ENCODE measurements at regions not wholly inside any gene's neighbourhood (a gene's known extent, or its start where the extent isn't known, plus 50 kb on each side); places are given as distances from the start of the nearest gene placed in this dataset.
"Not testable (repeated sequence)": the region's sequence is repeated elsewhere in the genome, so short reads cannot be mapped to it uniquely, and the experiment has no call there.

GRCh38 chr2:240191001-240191400 is 50.5 kb upstream of the OTOS start:
- no peak overlapping the region for H3K4me3 ChIP-seq (ENCODE audit: low read depth, low read length)
- DNase-seq (ENCODE audit: low read depth, low spot score), result no peak
- no peak for TF ChIP-seq CTCF (IDR thresholded peaks at IDR 0.05; ENCODE audit: low read depth, low read length)
- in situ Hi-C loops (cut with HindIII; ENCODE audit: low sequenced_read_pairs), result no loop called here

- no peak for TF ChIP-seq CTCF (IDR thresholded peaks at IDR 0.05; ENCODE audit: low read depth, low read length)
- in situ Hi-C loops (cut with HindIII; ENCODE audit: low sequenced_read_pairs), result no loop called here
- no peak overlapping the region for H3K4me3 ChIP-seq (ENCODE audit: low read depth, low read length)
- DNase-seq (ENCODE audit: low read depth, low spot score), result no peak
Observed at GRCh38 chr2:240192661-240193060, 52.2 kb upstream of the OTOS start.

GRCh38 chr2:240194341-240194762 is 53.9 kb upstream of the OTOS start:
- in situ Hi-C loops (cut with HindIII; ENCODE audit: low sequenced_read_pairs); DNase-seq (ENCODE audit: low read depth, low spot score); H3K4me3 ChIP-seq (ENCODE audit: low read depth, low read length): not testable (repeated sequence)

GRCh38 chr2:240195316-240195861 is 54.9 kb upstream of the OTOS start:
- TF ChIP-seq CTCF (IDR thresholded peaks at IDR 0.05; ENCODE audit: low read depth, low read length), result no peak
- no peak for DNase-seq (ENCODE audit: low read depth, low spot score)
- in situ Hi-C loops (cut with HindIII; ENCODE audit: low sequenced_read_pairs), result no loop called here
- H3K4me3 ChIP-seq (ENCODE audit: low read depth, low read length), result no peak overlapping the region

GRCh38 chr2:240196716-240197461 is 56.4 kb upstream of the OTOS start:
- in situ Hi-C loops (cut with HindIII; ENCODE audit: low sequenced_read_pairs), result no loop called here
- DNase-seq (ENCODE audit: low read depth, low spot score), result no peak
- no peak overlapping the region for H3K4me3 ChIP-seq (ENCODE audit: low read depth, low read length)
- no peak for TF ChIP-seq CTCF (IDR thresholded peaks at IDR 0.05; ENCODE audit: low read depth, low read length)

GRCh38 chr2:240197462-240198139 is 57.1 kb upstream of the OTOS start:
- in situ Hi-C loops (cut with HindIII; ENCODE audit: low sequenced_read_pairs), result no loop called here
- no peak overlapping the region for H3K4me3 ChIP-seq (ENCODE audit: low read depth, low read length)
- TF ChIP-seq CTCF (IDR thresholded peaks at IDR 0.05; ENCODE audit: low read depth, low read length), result no peak
- no peak for DNase-seq (ENCODE audit: low read depth, low spot score)

GRCh38 chr2:240198226-240198625 is 57.8 kb upstream of the OTOS start:
- H3K4me3 ChIP-seq (ENCODE audit: low read depth, low read length), result no peak overlapping the region
- DNase-seq (ENCODE audit: low read depth, low spot score), result no peak
- in situ Hi-C loops (cut with HindIII; ENCODE audit: low sequenced_read_pairs), result no loop called here
- TF ChIP-seq CTCF (IDR thresholded peaks at IDR 0.05; ENCODE audit: low read depth, low read length), result no peak

Data from astrocyte of the spinal cord (primary cell).